Effector memory CD4-positive, alpha-beta T cell (primary cell): ENCODE measurements at regions not wholly inside any gene's neighbourhood (a gene's known extent, or its start where the extent isn't known, plus 50 kb on each side); places are given as distances from the start of the nearest gene placed in this dataset.
"Not testable (repeated sequence)": the region's sequence is repeated elsewhere in the genome, so short reads cannot be mapped to it uniquely, and the experiment has no call there.

ENCODE experiments used
- DNase-seq, 3 donors: peaks; one replicate each; pipeline ENCODE4 v3.0.0-alpha.2; 2020
- H3K27ac ChIP-seq: 2 replicates; pipeline ENCODE4 v1.7.0; 2013; ENCODE audit warnings: mild to moderate bottlenecking, low read length, moderate library complexity; ENCODE audit not compliant: insufficient read depth, poor library complexity, severe bottlenecking
- H3K27me3 ChIP-seq: replicated peaks from 2 replicates; pipeline ENCODE4 v1.7.0; 2013; ENCODE audit warnings: mild to moderate bottlenecking, low read length; ENCODE audit not compliant: insufficient read depth, control insufficient read depth, poor library complexity, severe bottlenecking
- H3K36me3 ChIP-seq: 2 replicates; pipeline ENCODE4 v1.7.0; 2013; ENCODE audit warnings: mild to moderate bottlenecking, low read length, moderate library complexity; ENCODE audit not compliant: control insufficient read depth, insufficient read depth
- H3K4me1 ChIP-seq: 2 replicates; pipeline ENCODE4 v1.7.0; 2013; ENCODE audit warnings: low read length, mild to moderate bottlenecking; ENCODE audit not compliant: control insufficient read depth, insufficient read depth, poor library complexity, severe bottlenecking
- H3K4me3 ChIP-seq: 2 replicates; pipeline ENCODE4 v1.7.0; 2013; ENCODE audit warnings: low read length, low read depth, mild to moderate bottlenecking; ENCODE audit not compliant: insufficient read depth, poor library complexity, severe bottlenecking
- H3K9me3 ChIP-seq: 2 replicates; pipeline ENCODE4 v1.7.0; 2013; ENCODE audit warnings: mild to moderate bottlenecking, low read length, moderate library complexity; ENCODE audit not compliant: control insufficient read depth

- H3K4me3 ChIP-seq = no peak overlapping the region
- H3K27ac ChIP-seq = no peak overlapping the region
- H3K4me1 ChIP-seq = no peaks in the 10 kb centered on the region
- no peaks in the 10 kb centered on the region for H3K9me3 ChIP-seq
- H3K27me3 ChIP-seq = no peaks in the 10 kb centered on the region
- no peaks in the 10 kb centered on the region for H3K36me3 ChIP-seq
- DNase-seq = no peak
These were observed 1243.0 kb upstream of the RAG2 start for GRCh38 chr11:37841016-37841415.

- not testable (repeated sequence) for H3K27ac ChIP-seq, H3K4me1 ChIP-seq, H3K36me3 ChIP-seq, DNase-seq, H3K4me3 ChIP-seq, H3K9me3 ChIP-seq, H3K27me3 ChIP-seq
These were observed 1242.3 kb upstream of the RAG2 start for GRCh38 chr11:37840345-37840744.

- H3K27me3 ChIP-seq = no peaks in the 10 kb centered on the region
- H3K9me3 ChIP-seq = no peaks in the 10 kb centered on the region
- H3K36me3 ChIP-seq = no peaks in the 10 kb centered on the region
- no peak overlapping the region for H3K27ac ChIP-seq
- H3K4me3 ChIP-seq = no peak overlapping the region
- no peaks in the 10 kb centered on the region for H3K4me1 ChIP-seq
- no peak for DNase-seq
These were observed 1232.5 kb upstream of the RAG2 start for GRCh38 chr11:37830529-37830928.

GRCh38 chr11:37817727-37818270, 1219.8 kb upstream of the RAG2 start:
- Histone ChIP-seq H3K9me3 (no peaks in the 10 kb centered on the region), H3K36me3 (no peaks in the 10 kb centered on the region), H3K27ac (no peak overlapping the region), H3K4me1 (no peaks in the 10 kb centered on the region), H3K4me3 (no peak overlapping the region), H3K27me3 (no peaks in the 10 kb centered on the region)
- DNase-seq = no peak

- DNase-seq = no peak
These were observed 1214.3 kb upstream of the RAG2 start for GRCh38 chr11:37812281-37812880.

GRCh38 chr11:37811349-37811748, 1213.3 kb upstream of the RAG2 start:
- H3K9me3 ChIP-seq = no peaks in the 10 kb centered on the region

More at GRCh38 chr11:37812281-37812880, 1214.3 kb upstream of the RAG2 start:
- Histone ChIP-seq H3K27me3 (no peaks in the 10 kb centered on the region), H3K27ac (no peak overlapping the region), H3K4me3 (no peak overlapping the region), H3K9me3 (no peaks in the 10 kb centered on the region), H3K4me1 (no peaks in the 10 kb centered on the region), H3K36me3 (no peaks in the 10 kb centered on the region)

GRCh38 chr11:37804666-37805065, 1206.6 kb upstream of the RAG2 start:
- Histone ChIP-seq H3K36me3 (no peaks in the 10 kb centered on the region), H3K4me3 (no peak overlapping the region), H3K27ac (no peak overlapping the region), H3K27me3 (no peaks in the 10 kb centered on the region), H3K9me3 (no peaks in the 10 kb centered on the region), H3K4me1 (no peaks in the 10 kb centered on the region)
- DNase-seq = no peak

More at GRCh38 chr11:37811349-37811748, 1213.3 kb upstream of the RAG2 start:
- no peak for DNase-seq
- no peaks in the 10 kb centered on the region for H3K36me3 ChIP-seq
- H3K27me3 ChIP-seq = no peaks in the 10 kb centered on the region
- no peak overlapping the region for H3K4me3 ChIP-seq
- no peak overlapping the region for H3K27ac ChIP-seq
- H3K4me1 ChIP-seq = no peaks in the 10 kb centered on the region

- Histone ChIP-seq H3K4me1 (no peaks in the 10 kb centered on the region), H3K36me3 (no peaks in the 10 kb centered on the region), H3K4me3 (no peak overlapping the region), H3K27ac (no peak overlapping the region), H3K27me3 (no peaks in the 10 kb centered on the region), H3K9me3 (peaks cover 4% of the 10 kb centered on the region)
- no peak for DNase-seq
These were observed 1190.3 kb upstream of the RAG2 start for GRCh38 chr11:37788141-37788877.

GRCh38 chr11:37786214-37786755, 1188.2 kb upstream of the RAG2 start:
- H3K27ac ChIP-seq = no peak overlapping the region
- H3K27me3 ChIP-seq = no peaks in the 10 kb centered on the region
- no peak overlapping the region for H3K4me3 ChIP-seq
- H3K36me3 ChIP-seq = no peaks in the 10 kb centered on the region
- no peaks in the 10 kb centered on the region for H3K4me1 ChIP-seq
- no peak for DNase-seq
- H3K9me3 ChIP-seq = peaks cover 5% of the 10 kb centered on the region

- Histone ChIP-seq H3K36me3 (no peaks in the 10 kb centered on the region), H3K9me3 (no peaks in the 10 kb centered on the region), H3K4me3 (no peak overlapping the region), H3K27ac (no peak overlapping the region), H3K4me1 (no peaks in the 10 kb centered on the region), H3K27me3 (no peaks in the 10 kb centered on the region)
- no peak for DNase-seq
These were observed 1176.4 kb upstream of the RAG2 start for GRCh38 chr11:37774441-37774840.
